Endometrium (tissue), 2 donors: ENCODE measurements at regions not wholly inside any gene's neighbourhood (a gene's known extent, or its start where the extent isn't known, plus 50 kb on each side); places are given as distances from the start of the nearest gene placed in this dataset.
A peak's percentile ranks its signal among the peaks of the same experiment; 100 is the strongest.
"Not testable (repeated sequence)": the region's sequence is repeated elsewhere in the genome, so short reads cannot be mapped to it uniquely, and the experiment has no call there.

ENCODE experiments used
- FAIRE-seq: peaks from 2 replicates; lab custom pipeline; 2012; peaks lifted over from hg19 to GRCh38; lab: Jason Lieb, UNC
- donor health status: control.
- donor health status: control.

DNA sequence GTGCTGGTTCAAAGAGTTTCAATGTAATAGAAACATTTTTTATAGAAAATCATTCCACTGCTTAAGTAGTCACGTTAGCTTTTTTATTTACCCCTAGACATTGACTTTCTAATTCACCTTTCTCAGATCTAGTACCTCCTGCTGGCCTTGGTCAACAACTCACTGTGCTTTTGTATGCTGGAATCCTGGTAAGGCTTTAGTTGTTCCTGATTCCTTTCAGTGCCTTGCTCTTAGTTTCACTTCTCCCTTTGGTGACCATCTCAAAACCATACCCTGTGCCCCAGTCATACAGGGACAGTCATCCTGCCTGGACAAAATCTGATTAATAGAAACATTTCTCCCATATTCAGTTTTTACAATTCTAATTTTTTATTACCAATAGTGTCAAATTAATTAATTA is 130.2 kb downstream of the GPR37 start:
- no peak for FAIRE-seq

DNA sequence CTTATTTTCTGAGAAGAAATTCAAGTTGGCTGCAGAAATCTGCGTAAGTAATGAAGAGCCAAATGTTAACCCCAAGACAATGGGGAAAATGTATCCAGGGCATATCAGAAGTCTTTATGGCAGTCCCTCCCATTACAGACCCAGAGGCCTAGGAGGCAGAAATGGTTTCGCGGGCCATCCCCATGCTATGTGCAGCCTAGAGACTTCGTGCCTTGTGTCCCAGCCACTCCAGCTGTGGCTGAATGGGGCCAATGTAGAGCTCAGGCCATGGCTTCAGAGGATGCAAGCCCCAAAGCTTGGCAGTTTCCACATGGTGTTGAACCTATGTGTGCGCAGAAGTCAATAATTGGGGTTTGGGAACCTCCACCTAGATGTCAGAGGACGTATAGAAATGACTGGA is 131.9 kb downstream of the GPR37 start:
- FAIRE-seq: no peak

DNA sequence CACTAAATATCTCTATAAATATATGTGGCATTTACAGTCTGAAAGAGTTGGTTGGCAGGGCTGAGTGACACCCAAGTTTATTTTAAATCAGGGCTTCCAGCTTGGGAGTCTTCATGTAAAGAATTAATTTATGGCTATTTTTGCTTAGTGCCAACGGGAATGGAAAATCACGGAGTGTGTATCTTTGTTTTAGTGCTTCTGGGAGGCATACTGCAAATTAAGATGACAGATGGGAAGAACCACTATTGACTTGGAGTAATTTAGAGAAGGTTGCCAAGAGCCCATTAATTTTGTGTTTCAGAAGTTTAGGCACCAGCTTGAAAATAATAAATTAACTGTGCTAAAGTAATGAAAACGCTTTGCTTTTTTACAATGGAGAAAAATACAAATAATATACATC is 135.2 kb downstream of the GPR37 start:
- FAIRE-seq: no peak

DNA sequence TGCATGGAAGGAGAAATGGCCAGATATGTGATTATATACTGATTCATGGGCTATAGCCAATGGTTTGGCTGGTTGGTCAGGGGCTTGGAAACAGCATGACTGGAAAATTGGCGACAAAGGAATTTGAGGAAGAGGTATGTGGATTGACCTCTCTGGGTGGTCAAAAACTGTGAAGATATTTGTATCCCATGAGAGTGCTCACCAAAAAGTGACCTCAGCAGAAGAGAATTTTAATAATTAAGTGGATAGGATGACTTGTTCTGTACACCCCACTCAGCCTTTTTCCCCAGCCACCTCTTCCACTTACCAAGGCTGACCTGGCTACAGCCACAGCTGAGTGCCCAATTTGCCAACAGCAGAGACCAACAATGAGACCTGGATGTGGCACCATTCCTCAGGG is 146.7 kb downstream of the GPR37 start:
- no peak for FAIRE-seq

DNA sequence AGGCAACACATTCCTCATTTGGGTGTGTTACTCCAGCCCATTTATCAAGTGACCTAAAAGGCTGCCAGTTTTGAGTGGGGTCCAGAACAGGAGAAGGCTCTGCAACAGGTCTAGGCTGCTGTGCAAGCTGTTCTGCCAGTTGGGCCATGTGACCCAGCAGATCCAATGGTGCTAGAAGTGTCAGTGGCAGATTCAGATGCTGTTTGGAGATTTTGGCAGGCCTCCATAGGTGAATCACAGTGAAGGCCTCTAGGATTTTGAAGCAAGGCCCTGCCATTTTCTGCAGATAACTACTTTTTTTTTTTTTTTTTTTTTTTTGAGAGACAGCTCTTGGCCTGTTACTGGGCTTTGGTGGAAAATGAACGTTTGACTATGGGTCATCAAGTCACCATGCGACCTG is 147.5 kb downstream of the GPR37 start:
- not testable (repeated sequence) for FAIRE-seq

DNA sequence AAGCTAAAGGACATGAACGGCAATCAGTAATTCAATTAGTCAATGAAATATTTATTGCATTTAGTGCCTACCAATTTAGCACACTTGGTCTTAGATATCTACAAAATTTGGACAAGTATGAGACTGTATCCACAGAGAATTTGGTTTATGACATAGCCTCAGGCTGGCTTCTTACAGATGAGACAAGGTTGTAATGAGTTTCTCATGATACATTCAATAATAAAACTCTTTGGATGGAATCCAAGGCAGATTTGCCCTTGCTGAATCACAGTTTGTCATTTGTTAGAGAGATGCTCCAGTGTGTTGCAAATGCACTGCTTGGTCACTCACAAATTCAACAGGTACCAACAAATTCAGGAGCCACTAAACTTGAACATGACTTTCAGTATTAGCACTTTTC is 162.5 kb downstream of the GPR37 start:
- FAIRE-seq: no peak

DNA sequence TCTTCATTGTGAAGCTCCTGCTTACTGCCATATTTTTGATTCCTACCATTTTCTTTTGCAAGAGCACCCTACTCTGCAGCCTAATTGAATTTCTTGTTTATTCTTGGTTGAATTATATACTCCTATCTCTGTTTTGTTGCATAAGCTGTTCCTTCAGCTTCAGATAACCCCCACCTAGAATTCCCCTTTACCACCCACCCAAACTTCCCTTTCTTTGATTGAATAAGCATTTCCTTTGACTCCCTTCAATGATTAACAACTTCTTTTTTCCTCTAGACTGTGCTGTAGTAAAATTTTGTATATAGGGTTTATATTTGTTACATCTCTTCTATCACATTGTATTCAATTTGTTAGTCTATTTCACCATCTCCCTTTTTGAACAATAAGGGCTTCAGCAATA is 168.1 kb downstream of the GPR37 start:
- FAIRE-seq: no peak

DNA sequence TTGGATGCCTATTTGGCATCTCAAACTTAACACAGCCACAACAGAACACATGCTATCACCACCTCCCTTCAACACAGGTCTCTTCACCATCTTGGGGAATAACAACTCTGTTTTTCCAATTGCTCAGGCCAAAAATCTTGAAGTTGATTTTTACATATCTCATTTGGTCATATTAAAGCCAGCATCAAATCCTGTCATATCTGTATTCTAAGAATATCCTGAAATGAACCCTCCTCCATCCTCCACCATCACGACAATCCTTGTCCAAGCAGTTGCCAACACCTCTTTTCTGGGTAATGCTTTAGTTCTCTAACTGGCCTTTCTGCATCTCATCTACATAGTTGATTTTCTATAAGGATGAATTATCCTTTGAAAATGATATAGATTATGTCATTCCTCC is 168.7 kb downstream of the GPR37 start:
- no peak for FAIRE-seq

DNA sequence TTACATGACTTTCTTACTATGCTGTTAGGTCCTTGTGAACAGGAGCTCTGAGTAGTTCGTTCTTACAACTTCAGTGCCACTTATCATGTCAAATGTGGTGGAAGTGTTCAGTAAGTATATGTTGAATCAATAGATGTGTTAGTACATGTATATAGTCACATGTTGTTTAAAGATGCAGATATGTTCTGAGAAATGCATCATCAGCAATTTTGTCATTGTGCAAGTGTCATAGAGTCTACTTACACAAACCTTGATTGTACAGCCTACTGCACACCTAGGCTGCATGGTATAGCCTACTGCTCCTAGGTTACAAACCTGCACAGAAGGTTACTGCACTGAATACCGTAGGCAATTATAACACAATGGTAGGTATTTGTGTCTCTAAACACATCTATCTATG is 174.8 kb downstream of the GPR37 start:
- FAIRE-seq: no peak

DNA sequence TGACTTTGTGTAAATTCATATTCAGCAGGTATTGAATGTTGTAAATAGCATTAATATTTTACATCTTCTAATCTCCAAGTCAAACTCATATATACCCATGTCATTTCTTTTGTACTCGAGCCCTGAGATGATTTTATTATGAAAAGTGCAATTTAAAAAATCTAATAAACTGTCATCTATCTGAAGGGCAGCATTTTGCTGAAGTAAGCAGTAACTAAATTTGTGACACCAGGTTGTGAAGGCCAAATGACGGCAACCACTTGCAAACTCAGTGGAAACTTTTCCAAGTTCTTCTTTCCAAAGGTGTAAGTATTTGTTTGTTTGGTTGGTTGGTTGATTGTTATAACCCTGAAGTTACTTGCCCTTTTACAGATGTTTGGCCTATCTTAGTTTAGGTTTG is 188.3 kb downstream of the GPR37 start:
- no peak for FAIRE-seq

DNA sequence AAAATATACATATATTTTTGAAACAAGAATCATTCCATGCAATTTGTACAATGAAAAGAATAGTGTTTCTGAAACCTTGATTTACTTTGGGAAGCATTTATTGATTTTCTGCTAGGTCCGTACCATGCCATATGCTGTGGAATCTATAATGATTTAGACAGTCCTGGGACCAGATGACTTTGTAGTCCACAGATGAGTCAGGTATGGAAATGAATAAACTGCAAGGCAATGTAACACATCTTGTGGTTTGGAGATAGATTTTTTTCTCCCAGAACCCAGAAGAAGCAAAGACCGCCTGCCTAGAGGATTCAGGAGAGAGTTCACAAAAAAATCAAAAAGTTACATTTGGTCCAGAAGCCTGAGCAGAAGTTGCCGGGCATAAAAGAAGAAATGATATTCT is 190.4 kb downstream of the GPR37 start:
- no peak for FAIRE-seq

DNA sequence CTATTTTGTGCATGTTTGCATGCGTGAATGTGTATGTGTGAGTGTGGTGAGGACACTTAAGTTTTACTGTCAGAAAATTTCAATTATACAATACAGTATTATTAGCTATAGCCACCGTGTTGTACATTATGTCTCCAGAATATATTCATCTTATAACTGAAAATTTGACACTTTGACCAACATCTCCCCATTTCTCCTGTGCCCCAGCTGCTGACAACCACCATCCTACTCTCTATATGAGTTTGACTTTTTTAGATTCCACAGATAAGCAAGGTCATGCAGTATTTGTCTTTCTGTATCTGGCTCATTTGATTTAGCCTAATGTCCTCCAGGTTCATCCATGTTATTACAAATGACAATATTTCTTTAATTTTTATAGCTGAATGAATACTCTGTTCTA is 195.0 kb downstream of the GPR37 start:
- no peak for FAIRE-seq

DNA sequence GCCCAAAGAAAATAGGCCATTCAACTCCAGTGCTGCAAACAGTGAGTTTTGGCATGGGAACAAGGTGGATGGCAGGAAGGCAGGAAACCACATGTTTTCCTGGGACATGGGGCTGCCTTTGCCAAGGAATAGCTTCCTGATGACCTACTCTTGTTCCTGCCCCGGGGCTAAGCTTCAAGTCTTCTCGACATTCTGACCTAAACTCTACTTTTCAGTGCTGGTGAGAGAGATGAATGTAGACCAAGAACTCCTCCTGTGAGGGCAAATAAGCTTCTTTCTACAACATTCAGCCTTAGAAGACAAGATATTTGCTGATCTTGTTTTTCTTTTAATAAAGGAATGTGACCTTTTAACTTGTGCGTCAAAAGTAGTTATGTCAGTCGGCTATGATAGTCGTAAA is 199.0 kb downstream of the GPR37 start:
- no peak for FAIRE-seq

DNA sequence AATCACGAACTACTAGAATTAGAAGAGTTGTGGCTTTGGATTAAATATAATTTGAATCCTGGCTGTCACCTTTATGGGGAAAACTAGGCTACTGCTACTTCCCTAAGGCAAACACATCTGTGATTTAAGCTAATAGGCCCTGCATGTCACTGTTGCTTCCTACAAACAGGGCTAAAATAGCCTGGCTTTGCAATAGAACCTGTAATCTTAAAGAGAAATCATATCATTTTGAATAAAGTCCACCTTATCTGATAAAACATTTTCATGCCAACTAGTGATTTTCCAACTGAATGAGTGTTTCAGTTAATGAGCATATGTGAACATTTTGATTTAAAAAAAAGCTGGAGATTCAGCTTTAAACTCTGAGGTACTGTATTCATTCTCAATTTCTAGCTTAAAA is 208.0 kb downstream of the GPR37 start:
- no peak for FAIRE-seq

DNA sequence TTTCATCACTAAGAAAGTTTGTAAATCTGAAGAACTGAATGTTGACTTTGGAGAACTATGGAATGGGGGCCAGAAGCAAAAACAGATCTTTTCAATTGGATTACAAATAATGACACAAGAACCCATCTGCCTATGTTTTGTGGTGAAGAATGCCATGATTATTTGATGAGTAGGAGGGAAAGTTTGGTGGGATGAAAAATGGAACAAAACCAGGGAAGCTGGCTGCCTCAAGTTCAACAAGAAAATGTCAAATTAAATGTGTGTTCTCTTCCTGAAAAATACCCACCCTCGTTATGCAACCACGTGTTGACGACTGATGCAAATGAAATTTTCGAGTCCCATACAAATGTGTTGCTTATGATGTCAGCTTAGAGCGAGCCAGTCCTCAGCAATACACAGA is 208.5 kb downstream of the GPR37 start:
- FAIRE-seq: no peak

DNA sequence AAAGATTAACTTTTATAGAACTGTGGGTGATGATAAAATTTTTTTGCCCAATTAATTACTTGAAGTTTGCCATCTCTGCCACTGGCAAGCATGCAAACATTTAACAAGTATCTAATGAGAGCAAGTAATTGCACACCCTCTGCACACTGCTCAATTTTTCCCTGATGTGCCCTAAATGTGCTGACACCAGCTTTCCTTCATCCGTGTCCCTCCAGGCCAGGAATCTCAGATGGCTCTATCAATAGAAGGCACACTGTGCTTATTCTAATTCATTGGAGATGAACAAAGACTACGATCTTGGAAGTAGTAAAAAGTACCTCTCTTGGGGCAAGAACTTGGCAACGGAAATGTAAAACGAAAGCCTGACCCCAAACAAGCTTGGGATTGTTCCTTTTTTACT is 212.1 kb downstream of the GPR37 start:
- FAIRE-seq: no peak

DNA sequence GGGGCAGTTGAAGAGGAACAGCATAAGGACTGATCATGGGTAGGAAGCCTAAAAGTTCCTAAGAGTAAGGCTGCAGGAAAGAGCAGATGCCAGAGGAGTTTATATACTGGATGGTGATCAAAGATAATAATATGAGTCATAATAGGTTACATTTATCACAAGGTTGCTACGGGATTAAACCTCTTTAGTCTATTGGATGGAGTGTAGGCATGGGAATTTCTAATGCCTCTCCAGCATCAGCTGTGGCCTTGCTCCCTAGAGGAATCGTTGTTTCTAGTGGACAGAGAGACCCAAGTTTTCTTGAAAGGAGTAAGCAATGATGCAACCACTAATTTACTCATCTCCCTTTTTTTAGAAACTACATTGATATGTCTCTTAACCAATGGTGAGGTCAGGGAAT is 213.4 kb downstream of the GPR37 start:
- FAIRE-seq: no peak

DNA sequence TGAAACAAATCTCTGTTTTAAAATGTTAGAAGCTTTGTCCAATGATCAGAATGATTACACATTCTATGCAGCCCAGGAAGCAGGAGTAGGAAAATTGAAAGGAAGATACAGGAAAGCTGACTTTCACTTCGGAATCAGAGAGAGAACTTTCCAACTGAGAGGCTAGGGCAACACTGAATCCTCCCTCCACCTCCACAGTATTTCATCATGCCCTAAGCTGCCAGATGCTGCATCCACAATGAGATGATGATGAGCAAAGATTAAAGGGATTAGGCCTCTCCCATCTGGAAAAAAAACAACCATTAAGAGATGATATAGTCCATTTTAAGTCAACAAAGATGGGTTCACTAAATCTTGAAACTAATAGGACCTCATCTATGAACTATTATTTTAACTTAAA is 215.6 kb downstream of the GPR37 start:
- no peak for FAIRE-seq

DNA sequence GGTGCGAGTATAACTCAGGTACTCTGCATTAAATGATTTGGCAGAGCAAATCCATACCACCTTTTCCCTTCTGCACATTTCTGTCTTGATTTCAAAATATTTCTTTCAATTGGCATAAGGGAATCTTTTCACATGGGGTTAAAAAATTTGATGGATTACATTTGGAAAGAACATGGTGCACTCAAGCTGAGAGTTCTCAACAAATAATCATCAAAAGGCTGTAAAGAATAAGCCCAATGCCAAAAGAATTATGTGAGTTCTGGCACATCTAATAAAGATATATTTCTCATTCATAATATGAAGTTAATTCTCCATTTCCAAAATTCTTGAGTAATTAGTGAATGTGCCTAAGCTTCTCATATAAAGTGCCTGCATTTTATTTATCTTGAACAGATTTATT is 223.1 kb downstream of the GPR37 start:
- no peak for FAIRE-seq

DNA sequence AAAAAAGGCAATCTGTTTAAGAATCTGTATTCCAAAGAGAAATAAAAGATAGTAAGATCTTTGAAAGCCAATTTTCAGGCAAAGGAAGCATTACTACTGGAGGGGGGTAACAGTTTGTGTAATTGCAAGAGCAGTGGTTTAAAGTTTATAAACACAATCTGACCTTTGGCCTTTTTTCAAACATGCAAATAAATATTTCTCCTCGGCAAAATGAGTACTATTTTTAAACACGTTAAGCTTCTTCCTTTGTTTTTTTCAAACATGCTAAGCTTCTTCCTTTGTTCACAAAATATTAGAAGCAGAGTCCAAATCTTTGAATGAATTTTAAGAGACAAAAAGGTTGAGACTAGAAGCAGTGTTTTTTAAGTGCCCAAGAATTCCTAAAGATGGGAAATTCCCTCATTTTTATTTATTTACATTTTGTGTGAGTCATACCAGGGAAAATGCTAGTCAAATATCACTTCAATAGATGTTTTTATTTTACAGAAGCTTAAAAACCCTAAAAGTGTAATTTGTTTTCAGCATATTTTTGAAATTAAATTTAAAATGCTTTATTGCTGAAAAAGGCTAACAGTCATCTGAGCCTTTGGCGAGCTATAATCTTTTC is 229.3 kb downstream of the GPR37 start:
- FAIRE-seq: peak; percentile 62

DNA sequence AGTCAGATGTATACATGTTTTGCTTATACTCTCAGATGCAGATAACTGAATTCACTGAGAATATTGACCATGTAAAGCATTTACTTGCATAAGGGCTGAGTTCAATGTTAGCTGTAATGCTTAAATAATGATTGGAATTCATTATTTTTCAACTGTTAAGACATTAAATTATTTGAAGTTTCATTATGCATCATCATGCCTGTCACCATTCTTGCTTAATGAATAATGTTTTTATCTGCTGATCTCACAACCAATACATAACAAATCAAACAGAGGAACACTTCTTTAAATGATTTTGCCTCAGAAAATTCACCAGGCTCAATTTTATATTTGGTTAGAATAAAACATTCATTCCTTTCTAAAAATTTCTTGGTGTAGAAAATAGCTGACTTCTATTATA is 233.4 kb downstream of the GPR37 start:
- no peak for FAIRE-seq

DNA sequence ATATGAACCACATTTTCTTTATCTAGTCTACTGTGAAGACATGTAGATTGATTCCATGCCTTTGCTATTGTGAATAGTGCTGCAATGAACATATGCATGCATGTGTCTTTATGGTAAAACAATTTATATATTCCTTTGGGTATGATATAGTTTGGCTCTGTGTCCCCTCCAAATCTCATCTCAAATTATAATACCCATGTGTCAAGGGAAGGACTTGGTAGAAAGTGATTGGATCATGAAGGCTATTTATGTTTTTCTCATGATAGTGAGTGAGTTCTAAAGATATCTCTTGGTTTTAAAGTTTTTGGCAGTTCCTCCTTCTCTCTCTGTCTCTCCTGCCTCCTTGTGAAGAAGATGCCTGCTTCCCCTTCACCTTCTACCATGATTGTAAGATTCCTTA is 248.7 kb downstream of the GPR37 start:
- FAIRE-seq: no peak

DNA sequence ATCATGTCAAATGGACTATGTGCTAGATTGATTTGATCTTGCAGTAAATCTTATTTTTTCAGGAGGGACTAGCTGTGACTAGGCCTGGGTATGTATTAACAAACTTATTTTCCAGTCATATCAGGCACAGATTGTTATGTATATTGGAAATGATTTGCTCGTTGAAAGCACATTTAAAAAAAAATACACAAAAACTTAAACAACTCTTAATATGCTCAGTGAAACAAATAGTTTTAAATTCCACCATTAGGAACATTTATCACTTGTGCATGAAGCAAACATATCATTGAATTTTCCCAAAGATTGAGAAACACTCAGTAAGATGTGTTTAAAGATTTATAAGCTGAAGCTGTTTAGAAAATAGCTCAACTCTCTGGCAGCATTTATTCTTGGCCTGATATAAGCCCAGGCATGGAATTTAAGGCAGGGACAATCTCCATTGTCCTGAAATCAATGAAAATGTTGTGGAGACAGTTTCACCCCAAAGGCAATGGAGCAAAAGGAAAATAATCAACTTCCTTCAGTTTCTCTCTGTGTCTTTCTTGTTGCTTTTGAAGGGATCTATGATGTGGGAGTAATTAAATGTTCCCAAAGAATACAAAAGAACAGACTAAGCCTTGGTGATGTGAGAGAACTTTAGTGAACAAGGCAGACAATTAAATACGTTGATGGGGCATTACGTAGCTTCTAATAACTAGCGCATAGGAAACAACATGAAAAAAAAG is 250.3 kb downstream of the GPR37 start:
- FAIRE-seq: no peak

DNA sequence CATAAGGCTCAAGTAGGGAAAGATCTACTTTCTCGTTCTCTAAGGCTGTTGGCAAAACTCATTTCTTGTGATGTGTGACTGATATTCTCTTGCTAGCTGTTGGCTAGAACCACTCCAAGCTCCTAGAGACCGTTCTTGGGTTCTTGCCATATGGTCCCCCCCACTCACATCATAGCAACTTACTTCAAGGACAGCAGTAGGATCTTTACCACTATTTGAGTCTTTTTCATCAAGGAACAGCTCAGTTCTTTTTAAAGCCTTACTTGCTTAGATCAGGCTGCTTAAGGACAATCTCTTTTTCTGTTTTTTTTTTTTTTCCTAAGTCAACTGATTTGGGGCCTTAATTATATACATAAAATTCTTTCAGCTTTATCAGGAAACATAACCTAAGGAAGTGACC is 251.1 kb downstream of the GPR37 start:
- no peak for FAIRE-seq
